Neutrophil (primary cell): ENCODE measurements at regions not wholly inside any gene's neighbourhood (a gene's known extent, or its start where the extent isn't known, plus 50 kb on each side); places are given as distances from the start of the nearest gene placed in this dataset.
"Not testable (repeated sequence)": the region's sequence is repeated elsewhere in the genome, so short reads cannot be mapped to it uniquely, and the experiment has no call there.

Experiments
- H3K27ac ChIP-seq: fragments of 200-600 bp; sonication (generic); 2 replicates; pipeline ENCODE4 v1.5.1; 2016; ENCODE audit warnings: mild to moderate bottlenecking, moderate library complexity
- H3K27me3 ChIP-seq: fragments of 200-600 bp; sonication (generic); 2 replicates; pipeline ENCODE4 v1.6.0; 2016; ENCODE audit warnings: mild to moderate bottlenecking
- H3K36me3 ChIP-seq: fragments of 200-600 bp; sonication (generic); 2 replicates; pipeline ENCODE4 v1.5.1; 2017
- H3K4me1 ChIP-seq, 2 experiments: fragments of 200-600 bp in 1 of 2; sonication (generic) in 1 of 2; 1 replicate in 1 of 2; 2 replicates in 1 of 2; pipeline versions ENCODE4 v1.5.1 to v1.6.1; 2013 to 2016; ENCODE audit warnings: low read depth in 1 of 2, low read length in 1 of 2, mild to moderate bottlenecking in 1 of 2, moderate library complexity in 1 of 2; ENCODE audit not compliant: control insufficient read depth in 1 of 2, insufficient read depth in 1 of 2
- H3K4me3 ChIP-seq, 2 experiments: fragments of 200-600 bp in 1 of 2; sonication (generic) in 1 of 2; 1 replicate in 1 of 2; 2 replicates in 1 of 2; pipeline ENCODE4 v1.5.1; 2013 to 2016; ENCODE audit warnings: low read depth in 1 of 2, low read length in 1 of 2, mild to moderate bottlenecking in 1 of 2, moderate library complexity in 1 of 2
- H3K9me3 ChIP-seq: fragments of 200-600 bp; sonication (generic); 2 replicates; pipeline ENCODE4 v1.5.1; 2016
- TF ChIP-seq, protein P1 (sequence below): fragments of 200-600 bp; sonication (generic); IDR thresholded peaks from 2 replicates; pipeline ENCODE4 v1.5.1; 2016; ENCODE audit warnings: antibody characterized with exemption

DNA sequence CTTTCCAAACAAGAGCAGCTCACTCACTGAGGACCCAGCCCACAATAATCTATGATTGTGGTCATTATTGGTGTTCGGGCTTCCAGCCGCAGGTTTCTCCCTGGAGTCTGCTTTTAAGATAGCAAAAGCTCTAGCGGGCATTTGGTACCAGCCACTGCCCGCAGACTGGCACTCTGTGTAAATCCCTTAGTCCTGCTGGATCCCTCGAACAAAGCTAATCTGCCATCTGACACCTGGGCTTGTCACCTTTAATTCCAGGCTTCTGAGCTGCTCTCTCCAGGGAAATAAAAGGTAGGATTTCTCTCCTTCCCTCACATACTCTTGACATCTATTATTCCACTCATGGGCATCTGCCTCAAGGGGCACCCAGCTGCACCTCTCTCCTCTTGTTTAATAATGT lies 158.7 kb downstream of the PDCD6IP start:
- TF ChIP-seq, protein P1, sequence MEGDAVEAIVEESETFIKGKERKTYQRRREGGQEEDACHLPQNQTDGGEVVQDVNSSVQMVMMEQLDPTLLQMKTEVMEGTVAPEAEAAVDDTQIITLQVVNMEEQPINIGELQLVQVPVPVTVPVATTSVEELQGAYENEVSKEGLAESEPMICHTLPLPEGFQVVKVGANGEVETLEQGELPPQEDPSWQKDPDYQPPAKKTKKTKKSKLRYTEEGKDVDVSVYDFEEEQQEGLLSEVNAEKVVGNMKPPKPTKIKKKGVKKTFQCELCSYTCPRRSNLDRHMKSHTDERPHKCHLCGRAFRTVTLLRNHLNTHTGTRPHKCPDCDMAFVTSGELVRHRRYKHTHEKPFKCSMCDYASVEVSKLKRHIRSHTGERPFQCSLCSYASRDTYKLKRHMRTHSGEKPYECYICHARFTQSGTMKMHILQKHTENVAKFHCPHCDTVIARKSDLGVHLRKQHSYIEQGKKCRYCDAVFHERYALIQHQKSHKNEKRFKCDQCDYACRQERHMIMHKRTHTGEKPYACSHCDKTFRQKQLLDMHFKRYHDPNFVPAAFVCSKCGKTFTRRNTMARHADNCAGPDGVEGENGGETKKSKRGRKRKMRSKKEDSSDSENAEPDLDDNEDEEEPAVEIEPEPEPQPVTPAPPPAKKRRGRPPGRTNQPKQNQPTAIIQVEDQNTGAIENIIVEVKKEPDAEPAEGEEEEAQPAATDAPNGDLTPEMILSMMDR = no peak
- no peaks in the 10 kb centered on the region for H3K9me3 ChIP-seq
- no peaks in the 10 kb centered on the region for H3K36me3 ChIP-seq
- no peak overlapping the region for H3K4me3 ChIP-seq
- no peak overlapping the region for H3K27ac ChIP-seq
- no peaks in the 10 kb centered on the region for H3K27me3 ChIP-seq
- no peaks in the 10 kb centered on the region for H3K4me1 ChIP-seq

DNA sequence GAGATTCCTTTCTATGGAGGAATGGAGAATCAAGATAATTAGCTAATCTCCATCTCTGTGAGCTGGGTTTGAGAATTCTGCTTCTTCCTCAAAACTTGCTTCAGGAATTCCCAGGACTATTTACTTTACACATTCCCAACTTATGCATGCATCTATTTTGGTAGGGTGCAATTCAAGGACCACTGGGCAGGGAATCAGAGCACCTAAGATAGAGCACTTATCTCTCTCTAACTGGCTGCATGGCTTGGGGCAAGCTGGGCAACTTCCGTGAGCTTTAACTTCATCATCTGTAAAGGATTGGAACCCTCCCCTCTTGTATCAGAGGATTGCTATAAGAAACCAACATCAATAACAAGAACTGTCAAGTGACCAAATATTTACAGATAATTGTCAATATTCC lies 160.2 kb downstream of the PDCD6IP start:
- TF ChIP-seq, protein P1 = no peak
- H3K27ac ChIP-seq = no peak overlapping the region
- H3K27me3 ChIP-seq = no peaks in the 10 kb centered on the region
- H3K36me3 ChIP-seq = no peaks in the 10 kb centered on the region
- no peak overlapping the region for H3K4me3 ChIP-seq
- no peaks in the 10 kb centered on the region for H3K9me3 ChIP-seq
- H3K4me1 ChIP-seq = no peaks in the 10 kb centered on the region

DNA sequence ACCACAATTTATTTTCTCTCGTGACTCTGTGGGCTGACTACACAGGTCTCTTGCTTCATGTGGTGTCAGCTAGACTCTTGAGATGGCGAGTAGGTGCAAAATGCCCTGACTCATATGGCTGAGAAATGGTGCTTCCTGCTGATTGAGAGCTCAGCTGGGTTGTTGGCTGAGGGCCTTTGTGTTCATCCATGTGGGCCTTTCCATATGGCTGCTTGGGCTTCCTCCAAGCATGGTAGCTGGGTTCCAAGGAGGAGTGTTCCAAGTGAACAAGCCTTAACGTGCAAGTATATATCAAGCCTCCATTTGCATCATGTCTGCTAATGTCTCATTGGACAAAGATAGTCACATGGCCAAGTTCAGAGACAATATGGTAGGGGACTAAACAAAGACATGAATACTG lies 164.0 kb downstream of the PDCD6IP start:
- Histone ChIP-seq H3K36me3 (no peaks in the 10 kb centered on the region), H3K4me3 (no peak overlapping the region), H3K4me1 (no peaks in the 10 kb centered on the region), H3K27me3 (no peaks in the 10 kb centered on the region), H3K27ac (no peak overlapping the region), H3K9me3 (no peaks in the 10 kb centered on the region)
- TF ChIP-seq, protein P1 = no peak

DNA sequence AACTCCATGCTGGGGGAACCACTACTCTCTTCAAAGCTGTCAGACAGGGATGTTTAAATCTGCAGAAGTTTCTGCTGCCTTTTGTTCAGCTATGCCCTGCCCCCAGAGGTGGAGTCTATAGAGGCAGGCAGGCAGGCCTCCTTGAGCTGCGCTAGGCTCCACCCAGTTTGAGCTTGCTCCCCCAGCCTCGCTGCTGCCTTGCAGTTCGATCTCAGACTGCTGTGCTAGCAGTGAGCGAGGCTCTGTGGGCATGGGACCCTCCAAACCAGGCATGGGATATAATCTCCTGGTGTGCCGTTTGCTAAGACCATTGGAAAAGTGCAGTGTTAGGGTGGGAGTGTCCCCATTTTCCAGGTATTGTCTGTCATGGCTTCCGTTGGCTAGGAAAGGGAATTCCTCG lies 171.8 kb downstream of the PDCD6IP start:
- not testable (repeated sequence) for H3K27me3 ChIP-seq, H3K4me3 ChIP-seq, H3K27ac ChIP-seq, H3K4me1 ChIP-seq, H3K9me3 ChIP-seq, H3K36me3 ChIP-seq

DNA sequence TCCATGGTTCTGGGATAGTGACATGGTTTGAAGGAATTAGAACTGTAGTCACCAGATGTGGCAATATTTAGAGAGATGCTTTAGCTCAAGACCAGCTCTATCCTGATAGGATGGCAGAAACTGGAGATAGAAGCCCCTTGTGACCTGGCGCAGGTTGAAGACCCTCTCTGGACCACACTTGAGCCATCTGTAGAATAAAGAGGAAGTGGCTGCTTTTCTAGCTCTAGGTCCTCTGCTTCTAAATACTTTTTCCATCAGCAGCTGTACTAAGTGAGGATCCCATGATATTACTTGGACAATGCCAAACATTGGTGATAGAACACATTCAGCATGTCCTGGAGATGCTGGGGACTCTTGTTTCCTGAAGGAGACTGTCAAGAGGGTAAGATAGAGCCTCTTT lies 172.6 kb downstream of the PDCD6IP start:
- Histone ChIP-seq H3K27me3 (no peaks in the 10 kb centered on the region), H3K27ac (no peak overlapping the region), H3K4me1 (no peaks in the 10 kb centered on the region), H3K9me3 (no peaks in the 10 kb centered on the region), H3K4me3 (no peak overlapping the region), H3K36me3 (no peaks in the 10 kb centered on the region)
- TF ChIP-seq, protein P1 = no peak

DNA sequence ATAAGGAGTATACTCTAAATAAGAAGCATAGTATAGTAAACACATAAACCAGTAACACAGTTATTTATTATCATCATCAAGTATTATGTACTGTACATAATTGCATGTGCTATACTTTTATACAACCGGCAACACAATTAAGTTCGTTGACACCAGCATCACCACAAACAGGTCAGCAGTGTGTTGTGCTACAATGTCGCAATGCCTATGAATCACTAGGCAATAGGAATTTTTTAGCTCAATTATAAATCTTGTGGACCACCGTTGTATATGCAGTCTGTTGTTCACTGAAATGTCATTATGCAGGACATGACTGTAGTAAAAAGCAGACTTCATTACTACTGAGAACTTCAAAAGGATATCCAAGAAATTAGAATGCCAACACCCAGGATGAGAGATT lies 177.0 kb downstream of the PDCD6IP start:
- Histone ChIP-seq H3K9me3 (no peaks in the 10 kb centered on the region), H3K4me1 (no peaks in the 10 kb centered on the region), H3K4me3 (no peak overlapping the region), H3K27ac (no peak overlapping the region), H3K27me3 (no peaks in the 10 kb centered on the region), H3K36me3 (no peaks in the 10 kb centered on the region)
- TF ChIP-seq, protein P1 = no peak
